Spleen (tissue), 7 donors: ENCODE measurements at regions not wholly inside any gene's neighbourhood (a gene's known extent, or its start where the extent isn't known, plus 50 kb on each side); places are given as distances from the start of the nearest gene placed in this dataset.

Source experiments
- CTCF ChIP-seq, 11 experiments: fragments of 200-600 bp in 7 of 11; fragments of 450-650 bp in 4 of 11; sonication (generic) in 4 of 11; IDR thresholded peaks in 8 of 11; conservative IDR thresholded peaks in 3 of 11; 1 replicate in 7 of 11; 2 replicates in 4 of 11; pipeline versions ENCODE4 v1.4.0 to v1.8.0; 2016 to 2021; ENCODE audit warnings: antibody characterized with exemption in 11 of 11, inconsistent platforms in 4 of 11, mild to moderate bottlenecking in 1 of 11
- POLR2A ChIP-seq, 3 donors: fragments of 450-650 bp; IDR thresholded peaks; one replicate each; pipeline ENCODE4 v1.5.1; 2017; ENCODE audit warnings: antibody characterized with exemption in 3 of 3, mild to moderate bottlenecking in 1 of 3
- POLR2AphosphoS5 ChIP-seq, 3 donors: sonication (generic); formaldehyde crosslinking; IDR thresholded peaks; one replicate each; pipeline ENCODE4 v1.5.1; 2017; ENCODE audit warnings: antibody characterized with exemption in 3 of 3
- donor health status: DM: no; HTN: no; CAD: no; lungs with moderate emphysema.
- donor health status: DM: no; HTN: no; CAD: no.
- donor health status: DM: no; HTN: no; CAD: no.

DNA sequence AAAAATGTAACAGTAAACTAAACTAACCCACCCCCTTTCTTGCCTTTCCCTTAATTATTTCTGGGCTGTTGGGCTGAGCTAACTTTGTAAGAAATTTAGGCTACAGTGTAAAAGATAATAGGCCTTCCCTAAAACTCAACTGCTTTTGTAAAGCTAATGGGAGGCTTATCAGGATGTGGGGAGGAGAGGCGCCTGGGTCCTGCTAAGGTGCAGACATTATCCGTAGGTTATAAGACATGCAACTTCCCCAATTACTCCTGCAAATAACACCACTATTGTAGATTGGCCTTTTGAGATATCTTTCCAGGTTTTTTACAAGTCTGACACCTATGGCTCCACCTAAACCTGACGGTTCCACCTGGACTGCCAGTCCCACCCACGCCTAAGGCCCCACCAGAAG is 88.3 kb downstream of the NPAP1 start:
- TF ChIP-seq CTCF (IDR thresholded peaks at IDR 0.05 in 8 of 11, conservative IDR thresholded peaks at IDR 0.05 in 3 of 11) (no peak), POLR2AphosphoS5 (IDR thresholded peaks at IDR 0.05) (no peak), POLR2A (IDR thresholded peaks at IDR 0.05) (no peak)
